ENCODE measurements at regions not wholly inside any gene's neighbourhood (a gene's known extent, or its start where the extent isn't known, plus 50 kb on each side); places are given as distances from the start of the nearest gene placed in this dataset.

DNA sequence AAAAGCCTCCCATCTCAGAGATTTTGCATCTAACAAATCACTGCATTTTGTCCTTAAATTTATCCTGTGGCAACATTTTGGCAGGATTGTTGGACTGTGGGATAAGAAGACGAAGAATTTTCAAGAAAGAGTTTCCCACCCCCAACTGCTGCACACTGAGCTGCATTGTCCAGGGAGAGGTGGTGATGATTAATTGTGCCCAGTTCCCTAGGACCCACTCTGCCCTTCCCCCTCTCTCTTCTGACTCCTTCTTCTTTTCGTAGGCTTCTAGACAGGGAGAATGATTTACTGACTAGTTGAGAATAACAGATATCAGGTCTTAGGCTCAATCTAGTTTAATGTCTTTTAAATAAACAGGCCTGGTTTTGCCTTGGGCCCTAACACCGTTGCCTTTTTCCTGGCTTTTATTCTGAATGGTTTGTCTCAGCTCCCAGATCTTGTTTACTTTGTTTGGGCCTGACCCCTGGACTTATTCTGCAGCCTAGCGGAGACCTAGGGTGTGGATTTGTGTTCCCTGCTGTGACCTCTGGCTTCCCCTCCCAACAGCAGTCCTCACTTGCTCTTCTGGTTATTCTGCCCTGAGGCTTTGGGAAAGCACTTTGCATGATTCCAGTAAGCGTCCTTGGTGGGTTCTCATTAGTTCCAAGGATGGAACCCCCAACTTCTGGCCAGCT lies 233.3 kb downstream of the INSIG2 start:
- TF ChIP-seq POLR2A (IDR thresholded peaks at IDR 0.05) (no peak), CTCF (IDR thresholded peaks at IDR 0.05) (no peak)
- Histone ChIP-seq H3K4me3 (replicated peaks in 1 of 3) (no peak overlapping the region), H3K36me3 (no peaks in the 10 kb centered on the region), H3K4me1 (peaks cover 0 to 8% of the 10 kb centered on the region in 2 donors), H3K9me3 (no peaks in the 10 kb centered on the region), H3K27ac (no peak overlapping the region), H3K27me3 (no peaks in the 10 kb centered on the region)
- intact Hi-C loops (cut with DNase I), result no loop called here
- 60 to 63% methylated on average over 5 of the region's 5 CpGs for WGBS, 2 donors
- no peak for DNase-seq

GRCh38 chr2:118320658-118321057 lies 232.4 kb downstream of the INSIG2 start:
- TF ChIP-seq POLR2A (IDR thresholded peaks at IDR 0.05) (no peak), CTCF (IDR thresholded peaks at IDR 0.05) (no peak)
- Histone ChIP-seq H3K27me3 (no peaks in the 10 kb centered on the region), H3K4me1 (peaks cover 0 to 8% of the 10 kb centered on the region in 2 donors), H3K36me3 (no peaks in the 10 kb centered on the region), H3K27ac (no peak overlapping the region), H3K4me3 (replicated peaks in 1 of 3) (no peak overlapping the region), H3K9me3 (no peaks in the 10 kb centered on the region)
- intact Hi-C loops (cut with DNase I), result no loop called here
- DNase-seq, result no peak
- WGBS, 2 donors, result 64 to 73% methylated on average over 4 of the region's 4 CpGs

- no peaks in the 10 kb centered on the region for H3K9me3 ChIP-seq
- no peaks in the 10 kb centered on the region for H3K27me3 ChIP-seq
- no peaks in the 10 kb centered on the region for H3K36me3 ChIP-seq
- no peak overlapping the region for H3K4me3 ChIP-seq (replicated peaks in 1 of 3)
- H3K4me1 ChIP-seq, result peaks cover 0 to 8% of the 10 kb centered on the region in 2 donors
- intact Hi-C loops (cut with DNase I), result no loop called here
- no peak overlapping the region for H3K27ac ChIP-seq
- no peak for TF ChIP-seq CTCF (IDR thresholded peaks at IDR 0.05)
- TF ChIP-seq POLR2A (IDR thresholded peaks at IDR 0.05), result no peak
- 73 to 76% methylated on average over 6 of the region's 6 CpGs for WGBS, 2 donors
- DNase-seq, result no peak
Measured at GRCh38 chr2:118320196-118320595, 231.9 kb downstream of the INSIG2 start.

DNA sequence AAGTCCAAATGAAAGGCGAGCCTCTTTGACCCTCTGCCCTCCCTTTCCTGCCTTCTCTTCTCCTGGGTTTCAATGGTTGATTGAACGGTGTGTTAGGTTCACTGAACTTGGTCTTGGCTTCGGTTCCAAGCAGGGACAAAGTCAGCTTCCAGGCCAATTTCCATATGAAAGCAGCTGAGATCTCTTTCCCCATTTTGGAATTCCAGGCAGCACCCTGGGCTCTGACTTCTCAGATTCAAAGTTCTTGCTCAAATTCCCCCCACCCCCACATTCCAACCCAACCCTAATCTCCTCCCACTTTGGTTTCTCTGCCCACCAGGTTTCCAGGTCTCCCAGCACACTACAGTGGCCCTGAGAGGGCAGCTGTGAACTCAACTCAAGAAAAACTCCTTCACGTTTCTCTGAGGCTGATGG lies 231.0 kb downstream of the INSIG2 start:
- Histone ChIP-seq H3K9me3 (no peaks in the 10 kb centered on the region), H3K27me3 (no peaks in the 10 kb centered on the region), H3K4me1 (peaks cover 0 to 8% of the 10 kb centered on the region in 2 donors), H3K27ac (no peak overlapping the region), H3K36me3 (no peaks in the 10 kb centered on the region), H3K4me3 (replicated peaks in 1 of 3) (no peak overlapping the region)
- TF ChIP-seq CTCF (IDR thresholded peaks at IDR 0.05), result no peak
- TF ChIP-seq POLR2A (IDR thresholded peaks at IDR 0.05), result no peak
- intact Hi-C loops (cut with DNase I), result no loop called here
- peak; percentile 24 to 36 for DNase-seq
- WGBS, 2 donors, result 6 to 9% methylated on average over 4 of the region's 4 CpGs

GRCh38 chr2:118315606-118316005 lies 227.3 kb downstream of the INSIG2 start:
- 82 to 89% methylated on average over 5 of the region's 5 CpGs for WGBS, 2 donors
- intact Hi-C loops (cut with DNase I), result no loop called here
- Histone ChIP-seq H3K9me3 (no peaks in the 10 kb centered on the region), H3K36me3 (no peaks in the 10 kb centered on the region), H3K4me3 (replicated peaks in 1 of 3) (no peak overlapping the region), H3K27me3 (no peaks in the 10 kb centered on the region), H3K27ac (no peak overlapping the region), H3K4me1 (peaks cover 0 to 8% of the 10 kb centered on the region in 2 donors)
- TF ChIP-seq POLR2A (IDR thresholded peaks at IDR 0.05) (no peak), CTCF (IDR thresholded peaks at IDR 0.05) (no peak)
- no peak for DNase-seq

Data from thyroid gland (tissue), 4 donors.